Astrocyte (in vitro differentiated cells and primary cell): ENCODE measurements at regions not wholly inside any gene's neighbourhood (a gene's known extent, or its start where the extent isn't known, plus 50 kb on each side); places are given as distances from the start of the nearest gene placed in this dataset.

Experiments
- DNase-seq: peaks from one replicate; pipeline ENCODE4 v3.0.0-alpha.2; 2010; ENCODE audit warnings: low read depth
- FAIRE-seq: peaks from 2 replicates; lab custom pipeline; 2011; peaks lifted over from hg19 to GRCh38; lab: Jason Lieb, UNC
- H2AFZ ChIP-seq: 2 replicates; pipeline ENCODE4 v1.6.0; 2012; ENCODE audit warnings: low read depth, low read length, inconsistent platforms
- H3K27ac ChIP-seq: 2 replicates; pipeline ENCODE4 v1.5.1; 2011; ENCODE audit warnings: low read depth, low read length, inconsistent platforms
- H3K27me3 ChIP-seq: 2 replicates; pipeline ENCODE4 v1.6.0; 2011; ENCODE audit warnings: low read length, inconsistent platforms; ENCODE audit not compliant: insufficient read depth
- H3K36me3 ChIP-seq: 2 replicates; pipeline ENCODE4 v1.5.1; 2011; ENCODE audit warnings: low read length, inconsistent platforms; ENCODE audit not compliant: insufficient read depth
- H3K4me1 ChIP-seq: 2 replicates; pipeline ENCODE4 v1.5.1; 2011; ENCODE audit warnings: low read length, inconsistent platforms; ENCODE audit not compliant: insufficient read depth
- H3K4me2 ChIP-seq: 2 replicates; pipeline ENCODE4 v1.6.0; 2012; ENCODE audit warnings: low read length, inconsistent platforms
- H3K4me3 ChIP-seq: 2 replicates; pipeline ENCODE4 v1.5.1; 2011; ENCODE audit warnings: low read depth, mild to moderate bottlenecking, low read length, inconsistent platforms; ENCODE audit not compliant: insufficient read depth
- H3K79me2 ChIP-seq: 2 replicates; pipeline ENCODE4 v1.6.0; 2012; ENCODE audit warnings: mild to moderate bottlenecking, low read length, inconsistent platforms; ENCODE audit not compliant: insufficient read depth
- H3K9ac ChIP-seq: 2 replicates; pipeline ENCODE4 v1.6.0; 2012; ENCODE audit warnings: mild to moderate bottlenecking, low read length, inconsistent platforms
- H3K9me3 ChIP-seq: 2 replicates; pipeline ENCODE4 v1.5.1; 2012; ENCODE audit warnings: low read depth, mild to moderate bottlenecking, low read length, inconsistent platforms; ENCODE audit not compliant: insufficient read depth
- H4K20me1 ChIP-seq: 2 replicates; pipeline ENCODE4 v1.6.0; 2012; ENCODE audit warnings: low read length, inconsistent platforms; ENCODE audit not compliant: insufficient read depth
- H3K27ac Mint-ChIP-seq: one replicate; pipeline ENCODE4 v1.8.0; 2021; ENCODE audit warnings: mild to moderate bottlenecking, mixed read lengths; ENCODE audit not compliant: unreplicated experiment
- H3K27me3 Mint-ChIP-seq: one replicate; pipeline ENCODE4 v1.8.0; 2021; ENCODE audit warnings: low read depth, mixed read lengths; ENCODE audit not compliant: unreplicated experiment
- H3K36me3 Mint-ChIP-seq: one replicate; pipeline ENCODE4 v1.8.0; 2021; ENCODE audit warnings: low read depth, mixed read lengths; ENCODE audit not compliant: unreplicated experiment
- H3K4me1 Mint-ChIP-seq: one replicate; pipeline ENCODE4 v1.8.0; 2021; ENCODE audit warnings: low read depth, mixed read lengths; ENCODE audit not compliant: unreplicated experiment
- H3K4me3 Mint-ChIP-seq: one replicate; pipeline ENCODE4 v1.8.0; 2021; ENCODE audit warnings: mild to moderate bottlenecking, moderate library complexity, mixed read lengths; ENCODE audit not compliant: unreplicated experiment
- H3K9me3 Mint-ChIP-seq: one replicate; pipeline ENCODE4 v1.8.0; 2021; ENCODE audit warnings: mild to moderate bottlenecking, mixed read lengths; ENCODE audit not compliant: unreplicated experiment
- EZH2 ChIP-seq: IDR thresholded peaks from 2 replicates; pipeline ENCODE4 v1.6.1; 2012; ENCODE audit warnings: mild to moderate bottlenecking, low read length, inconsistent platforms; ENCODE audit not compliant: insufficient read depth
- TF ChIP-seq, protein P1 (sequence below): IDR thresholded peaks from 2 replicates; pipeline ENCODE4 v1.5.1; 2011; ENCODE audit warnings: low read depth, mild to moderate bottlenecking, inconsistent platforms, low read length, moderate library complexity; ENCODE audit not compliant: insufficient read depth

DNA sequence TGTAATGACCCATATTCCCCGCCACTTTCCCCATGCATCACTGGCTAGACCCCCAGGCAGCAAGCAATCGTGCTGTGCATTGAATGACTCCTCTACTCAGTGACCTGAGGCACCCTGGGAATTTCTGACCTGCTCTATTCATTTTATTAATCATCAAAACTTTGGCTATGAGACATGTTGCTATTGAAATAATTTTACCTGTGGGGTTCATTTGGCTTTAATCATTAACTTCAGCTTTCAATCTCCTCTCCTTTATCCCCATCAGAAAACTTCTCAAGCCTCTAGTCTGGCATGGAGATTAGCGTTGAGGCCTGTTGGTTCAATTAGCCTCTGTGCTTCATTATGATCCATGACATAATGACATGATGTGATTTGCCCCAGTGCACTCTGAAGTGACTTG is 429.0 kb downstream of the ZNF608 start:
- Histone ChIP-seq H3K4me1 (no peaks in the 10 kb centered on the region), H3K27me3 (no peaks in the 10 kb centered on the region), H4K20me1 (no peaks in the 10 kb centered on the region), H3K9ac (no peak overlapping the region), H3K9me3 (no peaks in the 10 kb centered on the region), H3K27ac (no peak overlapping the region), H3K4me2 (no peak overlapping the region), H2AFZ (no peak overlapping the region), H3K36me3 (no peaks in the 10 kb centered on the region), H3K4me3 (no peak overlapping the region), H3K79me2 (no peaks in the 10 kb centered on the region)
- FAIRE-seq: no peak
- no peak overlapping the region for H3K27ac Mint-ChIP-seq
- no peaks in the 10 kb centered on the region for H3K27me3 Mint-ChIP-seq
- TF ChIP-seq, protein P1, sequence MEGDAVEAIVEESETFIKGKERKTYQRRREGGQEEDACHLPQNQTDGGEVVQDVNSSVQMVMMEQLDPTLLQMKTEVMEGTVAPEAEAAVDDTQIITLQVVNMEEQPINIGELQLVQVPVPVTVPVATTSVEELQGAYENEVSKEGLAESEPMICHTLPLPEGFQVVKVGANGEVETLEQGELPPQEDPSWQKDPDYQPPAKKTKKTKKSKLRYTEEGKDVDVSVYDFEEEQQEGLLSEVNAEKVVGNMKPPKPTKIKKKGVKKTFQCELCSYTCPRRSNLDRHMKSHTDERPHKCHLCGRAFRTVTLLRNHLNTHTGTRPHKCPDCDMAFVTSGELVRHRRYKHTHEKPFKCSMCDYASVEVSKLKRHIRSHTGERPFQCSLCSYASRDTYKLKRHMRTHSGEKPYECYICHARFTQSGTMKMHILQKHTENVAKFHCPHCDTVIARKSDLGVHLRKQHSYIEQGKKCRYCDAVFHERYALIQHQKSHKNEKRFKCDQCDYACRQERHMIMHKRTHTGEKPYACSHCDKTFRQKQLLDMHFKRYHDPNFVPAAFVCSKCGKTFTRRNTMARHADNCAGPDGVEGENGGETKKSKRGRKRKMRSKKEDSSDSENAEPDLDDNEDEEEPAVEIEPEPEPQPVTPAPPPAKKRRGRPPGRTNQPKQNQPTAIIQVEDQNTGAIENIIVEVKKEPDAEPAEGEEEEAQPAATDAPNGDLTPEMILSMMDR: no peak
- TF ChIP-seq EZH2: no peak
- DNase-seq: no peak
- H3K9me3 Mint-ChIP-seq: peaks cover 5% of the 10 kb centered on the region
- no peaks in the 10 kb centered on the region for H3K4me1 Mint-ChIP-seq
- H3K4me3 Mint-ChIP-seq: no peak overlapping the region
- H3K36me3 Mint-ChIP-seq: peaks cover 3% of the 10 kb centered on the region

DNA sequence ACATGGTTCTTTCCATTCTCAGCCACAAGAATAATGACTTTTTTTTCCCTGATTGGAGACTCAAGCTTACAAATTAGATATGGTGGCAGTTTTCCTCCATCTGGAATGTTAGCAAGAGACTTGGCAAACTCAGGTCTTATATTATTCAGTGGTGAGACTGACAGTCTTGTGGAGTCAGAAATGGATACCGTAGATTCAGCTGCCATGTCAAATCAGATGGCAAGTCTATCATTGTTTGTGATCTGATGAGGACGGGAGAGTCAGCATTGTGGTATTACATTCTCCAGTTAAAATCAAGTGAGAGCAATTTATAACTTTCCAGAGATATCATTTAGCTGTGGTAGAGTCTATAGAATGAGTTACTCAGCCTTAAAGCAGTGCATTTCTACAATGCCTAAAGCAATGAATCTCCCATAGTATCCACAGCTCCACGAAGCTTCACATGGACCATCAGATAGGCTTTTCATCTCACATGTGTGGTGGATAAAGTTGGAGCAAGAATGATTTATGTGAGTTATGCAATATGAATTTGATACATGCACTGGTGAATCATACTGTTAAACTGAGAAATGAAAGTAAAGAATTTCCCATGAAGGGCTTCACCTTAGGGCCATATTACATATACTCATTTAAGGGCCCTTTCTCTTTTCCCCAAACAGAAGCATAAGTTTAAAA is 430.6 kb downstream of the ZNF608 start:
- Histone ChIP-seq H4K20me1 (no peaks in the 10 kb centered on the region), H3K9ac (no peak overlapping the region), H3K4me2 (no peak overlapping the region), H2AFZ (no peak overlapping the region), H3K4me1 (no peaks in the 10 kb centered on the region), H3K36me3 (no peaks in the 10 kb centered on the region), H3K27me3 (no peaks in the 10 kb centered on the region), H3K79me2 (no peaks in the 10 kb centered on the region), H3K4me3 (no peak overlapping the region), H3K27ac (no peak overlapping the region), H3K9me3 (no peaks in the 10 kb centered on the region)
- H3K4me1 Mint-ChIP-seq: no peaks in the 10 kb centered on the region
- peaks cover 5% of the 10 kb centered on the region for H3K9me3 Mint-ChIP-seq
- no peaks in the 10 kb centered on the region for H3K27me3 Mint-ChIP-seq
- TF ChIP-seq EZH2: no peak
- TF ChIP-seq, protein P1: no peak
- peaks cover 3% of the 10 kb centered on the region for H3K36me3 Mint-ChIP-seq
- DNase-seq (peak; percentile 71), FAIRE-seq (no peak)
- H3K4me3 Mint-ChIP-seq: no peak overlapping the region
- no peak overlapping the region for H3K27ac Mint-ChIP-seq

DNA sequence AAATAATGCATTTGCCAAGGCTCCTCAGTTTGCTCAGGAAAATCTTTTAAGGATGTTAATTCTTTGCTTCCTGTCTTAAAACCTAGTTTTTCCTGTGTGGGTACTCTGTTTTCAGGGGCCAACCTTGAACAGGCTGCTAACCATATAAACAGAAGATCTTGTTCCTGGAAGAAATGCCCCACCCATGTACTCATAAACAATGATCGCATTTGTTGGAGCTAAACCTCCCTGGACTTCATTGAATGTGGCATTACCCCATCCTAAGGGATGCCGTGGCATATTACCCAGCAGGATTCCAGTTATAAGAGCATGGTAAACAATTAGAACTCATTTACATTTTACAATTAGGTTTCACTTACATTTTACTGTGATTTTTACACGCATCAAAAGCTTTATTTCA is 436.0 kb downstream of the ZNF608 start:
- Histone ChIP-seq H3K27me3 (no peaks in the 10 kb centered on the region), H3K4me2 (no peak overlapping the region), H3K9ac (no peak overlapping the region), H3K4me1 (no peaks in the 10 kb centered on the region), H2AFZ (no peak overlapping the region), H4K20me1 (no peaks in the 10 kb centered on the region), H3K27ac (no peak overlapping the region), H3K79me2 (no peaks in the 10 kb centered on the region), H3K9me3 (no peaks in the 10 kb centered on the region), H3K36me3 (no peaks in the 10 kb centered on the region), H3K4me3 (no peak overlapping the region)
- peaks cover 3% of the 10 kb centered on the region for H3K9me3 Mint-ChIP-seq
- no peaks in the 10 kb centered on the region for H3K27me3 Mint-ChIP-seq
- no peak overlapping the region for H3K4me3 Mint-ChIP-seq
- no peak for FAIRE-seq
- no peak overlapping the region for H3K27ac Mint-ChIP-seq
- TF ChIP-seq, protein P1: no peak
- TF ChIP-seq EZH2: no peak
- H3K4me1 Mint-ChIP-seq: no peaks in the 10 kb centered on the region
- no peak for DNase-seq
- H3K36me3 Mint-ChIP-seq: peaks cover 3% of the 10 kb centered on the region
